ENCODE measurements at regions not wholly inside any gene's neighbourhood (a gene's known extent, or its start where the extent isn't known, plus 50 kb on each side); places are given as distances from the start of the nearest gene placed in this dataset.
"Not testable (repeated sequence)": the region's sequence is repeated elsewhere in the genome, so short reads cannot be mapped to it uniquely, and the experiment has no call there.

GRCh38 chr6:74892091-74892490, 313.8 kb downstream of the COL12A1 start:
- Histone ChIP-seq H3K4me1 (ENCODE audit: control insufficient read depth, low read depth, low read length) (no peaks in the 10 kb centered on the region), H3K79me1 (ENCODE audit: low read length) (no peaks in the 10 kb centered on the region), H2BK120ac (ENCODE audit: low read depth, low read length) (no peak overlapping the region), H2AK5ac (ENCODE audit: low read length) (no peak overlapping the region), H4K8ac (ENCODE audit: low read depth, low read length) (no peak overlapping the region), H3K4me3 (ENCODE audit: low read length) (no peak overlapping the region), H3K56ac (ENCODE audit: low read length) (no peak overlapping the region), H2BK15ac (replicated peaks; ENCODE audit: low read depth) (no peak overlapping the region), H2BK5ac (ENCODE audit: low read length) (no peak overlapping the region), H3K4ac (ENCODE audit: low read depth, low read length) (no peak overlapping the region), H3K27me3 (ENCODE audit: insufficient read depth, low read length, poor library complexity) (no peaks in the 10 kb centered on the region), H3K23ac (ENCODE audit: low read length) (no peak overlapping the region), H3K4me2 (ENCODE audit: low read length) (no peak overlapping the region), H3K9ac (ENCODE audit: low read length) (no peak overlapping the region), H3K36me3 (ENCODE audit: control insufficient read depth, insufficient read depth, low read length) (no peaks in the 10 kb centered on the region), H3K27ac (ENCODE audit: low read depth, low read length) (no peak overlapping the region), H4K5ac (ENCODE audit: low read length) (no peak overlapping the region), H3K18ac (ENCODE audit: low read length) (no peak overlapping the region), H3K79me2 (ENCODE audit: control insufficient read depth, insufficient read depth, low read length) (no peaks in the 10 kb centered on the region)
- no CpG with 5 or more reads among the region's 5 CpGs for WGBS (ENCODE audit: extremely low coverage, insufficient coverage, low lambda C conversion rate)
- no peak for DNase-seq

- Histone ChIP-seq H3K79me2 (ENCODE audit: control insufficient read depth, insufficient read depth, low read length) (no peaks in the 10 kb centered on the region), H3K4me1 (ENCODE audit: control insufficient read depth, low read depth, low read length) (no peaks in the 10 kb centered on the region), H2BK15ac (replicated peaks; ENCODE audit: low read depth) (no peak overlapping the region), H3K23ac (ENCODE audit: low read length) (no peak overlapping the region), H2AK5ac (ENCODE audit: low read length) (no peak overlapping the region), H3K9ac (ENCODE audit: low read length) (no peak overlapping the region), H4K8ac (ENCODE audit: low read depth, low read length) (no peak overlapping the region), H3K4ac (ENCODE audit: low read depth, low read length) (no peak overlapping the region), H3K27ac (ENCODE audit: low read depth, low read length) (no peak overlapping the region), H2BK5ac (ENCODE audit: low read length) (no peak overlapping the region), H2BK120ac (ENCODE audit: low read depth, low read length) (no peak overlapping the region), H3K4me3 (ENCODE audit: low read length) (no peak overlapping the region), H3K56ac (ENCODE audit: low read length) (no peak overlapping the region), H3K4me2 (ENCODE audit: low read length) (no peak overlapping the region), H3K18ac (ENCODE audit: low read length) (no peak overlapping the region), H3K79me1 (ENCODE audit: low read length) (no peaks in the 10 kb centered on the region), H4K5ac (ENCODE audit: low read length) (no peak overlapping the region), H3K27me3 (ENCODE audit: insufficient read depth, low read length, poor library complexity) (no peaks in the 10 kb centered on the region), H3K36me3 (ENCODE audit: control insufficient read depth, insufficient read depth, low read length) (no peaks in the 10 kb centered on the region)
- no peak for DNase-seq
- no CpG with 5 or more reads among the region's 4 CpGs for WGBS (ENCODE audit: extremely low coverage, insufficient coverage, low lambda C conversion rate)
These were observed 314.5 kb downstream of the COL12A1 start for GRCh38 chr6:74891349-74891831.

DNA sequence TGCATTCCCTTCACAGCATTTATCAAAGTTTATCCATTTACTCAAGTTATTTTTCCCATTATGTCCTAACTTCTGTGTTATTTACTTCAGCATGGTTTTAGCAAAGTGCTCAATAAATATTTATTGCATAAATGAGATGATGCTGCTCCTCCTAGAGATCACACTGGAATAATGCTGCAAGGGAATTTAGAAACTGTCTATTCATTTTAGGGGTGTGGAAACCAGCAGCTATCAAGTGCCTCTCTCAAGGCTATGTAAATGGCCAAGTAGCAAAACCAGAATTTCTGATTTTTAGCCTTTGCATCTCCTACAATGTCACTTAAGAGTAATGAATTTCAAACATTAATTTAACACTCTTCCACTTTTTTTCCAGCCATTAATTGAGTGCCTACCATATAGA, 316.2 kb downstream of the COL12A1 start:
- DNase-seq = no peak
- Histone ChIP-seq H3K4me1 (ENCODE audit: control insufficient read depth, low read depth, low read length) (no peaks in the 10 kb centered on the region), H3K18ac (ENCODE audit: low read length) (no peak overlapping the region)

GRCh38 chr6:74888741-74889140, 317.1 kb downstream of the COL12A1 start:
- not testable (repeated sequence) for H3K9ac ChIP-seq (ENCODE audit: low read length); H3K23ac ChIP-seq (ENCODE audit: low read length); DNase-seq; H3K4me2 ChIP-seq (ENCODE audit: low read length); H4K8ac ChIP-seq (ENCODE audit: low read depth, low read length); H3K4ac ChIP-seq (ENCODE audit: low read depth, low read length); H2AK5ac ChIP-seq (ENCODE audit: low read length); H3K4me3 ChIP-seq (ENCODE audit: low read length); H3K18ac ChIP-seq (ENCODE audit: low read length); H4K5ac ChIP-seq (ENCODE audit: low read length); H3K36me3 ChIP-seq (ENCODE audit: control insufficient read depth, insufficient read depth, low read length); H3K27me3 ChIP-seq (ENCODE audit: insufficient read depth, low read length, poor library complexity); H2BK120ac ChIP-seq (ENCODE audit: low read depth, low read length); H3K27ac ChIP-seq (ENCODE audit: low read depth, low read length); H2BK5ac ChIP-seq (ENCODE audit: low read length); H2BK15ac ChIP-seq (replicated peaks; ENCODE audit: low read depth); H3K4me1 ChIP-seq (ENCODE audit: control insufficient read depth, low read depth, low read length); H3K79me2 ChIP-seq (ENCODE audit: control insufficient read depth, insufficient read depth, low read length); H3K56ac ChIP-seq (ENCODE audit: low read length); H3K79me1 ChIP-seq (ENCODE audit: low read length)
- WGBS (ENCODE audit: extremely low coverage, insufficient coverage, low lambda C conversion rate) = no CpG with 5 or more reads among the region's 6 CpGs

More for the DNA sequence above, 316.2 kb downstream of the COL12A1 start:
- no peak overlapping the region for H3K4me2 ChIP-seq (ENCODE audit: low read length)
- no peaks in the 10 kb centered on the region for H3K36me3 ChIP-seq (ENCODE audit: control insufficient read depth, insufficient read depth, low read length)
- no peaks in the 10 kb centered on the region for H3K79me1 ChIP-seq (ENCODE audit: low read length)
- no peak overlapping the region for H3K4me3 ChIP-seq (ENCODE audit: low read length)
- no peak overlapping the region for H2BK15ac ChIP-seq (replicated peaks; ENCODE audit: low read depth)
- H2BK5ac ChIP-seq (ENCODE audit: low read length) = no peak overlapping the region
- no peaks in the 10 kb centered on the region for H3K79me2 ChIP-seq (ENCODE audit: control insufficient read depth, insufficient read depth, low read length)
- no peak overlapping the region for H4K8ac ChIP-seq (ENCODE audit: low read depth, low read length)
- no peak overlapping the region for H3K56ac ChIP-seq (ENCODE audit: low read length)
- no peak overlapping the region for H2AK5ac ChIP-seq (ENCODE audit: low read length)
- H4K5ac ChIP-seq (ENCODE audit: low read length) = no peak overlapping the region
- no peak overlapping the region for H2BK120ac ChIP-seq (ENCODE audit: low read depth, low read length)
- H3K27ac ChIP-seq (ENCODE audit: low read depth, low read length) = no peak overlapping the region
- H3K4ac ChIP-seq (ENCODE audit: low read depth, low read length) = no peak overlapping the region
- no peak overlapping the region for H3K9ac ChIP-seq (ENCODE audit: low read length)
- H3K23ac ChIP-seq (ENCODE audit: low read length) = no peak overlapping the region
- no peaks in the 10 kb centered on the region for H3K27me3 ChIP-seq (ENCODE audit: insufficient read depth, low read length, poor library complexity)

DNA sequence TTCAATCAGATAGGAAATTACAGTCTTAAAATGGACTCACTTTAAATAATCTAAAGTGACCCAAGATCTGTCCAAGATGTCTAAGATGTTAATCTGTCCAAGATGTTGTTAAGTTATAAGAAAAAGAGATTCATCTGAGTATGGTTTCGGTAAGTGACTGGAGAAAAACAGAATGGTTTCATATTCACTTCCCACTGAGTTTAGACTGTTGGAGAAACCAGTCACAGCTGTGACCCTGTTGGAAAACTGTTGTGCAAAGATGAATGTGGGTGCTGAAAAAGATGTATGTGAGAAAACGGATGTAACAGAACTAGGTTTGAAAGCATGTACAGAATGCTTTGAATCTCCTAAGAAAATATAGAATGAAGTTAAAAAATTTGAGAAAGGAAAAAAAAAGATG, 325.9 kb downstream of the COL12A1 start:
- Histone ChIP-seq H3K27ac (ENCODE audit: low read depth, low read length) (no peak overlapping the region), H2BK15ac (replicated peaks; ENCODE audit: low read depth) (no peak overlapping the region)
- DNase-seq = no peak

GRCh38 chr6:74879234-74879633, 326.6 kb downstream of the COL12A1 start:
- H3K18ac ChIP-seq (ENCODE audit: low read length) = no peak overlapping the region
- H2AK5ac ChIP-seq (ENCODE audit: low read length) = no peak overlapping the region
- no peak overlapping the region for H2BK120ac ChIP-seq (ENCODE audit: low read depth, low read length)
- no peak overlapping the region for H3K4me2 ChIP-seq (ENCODE audit: low read length)
- H3K23ac ChIP-seq (ENCODE audit: low read length) = peak overlapping the region; percentile 80
- no peaks in the 10 kb centered on the region for H3K27me3 ChIP-seq (ENCODE audit: insufficient read depth, low read length, poor library complexity)
- H3K4ac ChIP-seq (ENCODE audit: low read depth, low read length) = no peak overlapping the region
- H3K36me3 ChIP-seq (ENCODE audit: control insufficient read depth, insufficient read depth, low read length) = no peaks in the 10 kb centered on the region
- no peak for DNase-seq
- H3K27ac ChIP-seq (ENCODE audit: low read depth, low read length) = no peak overlapping the region
- no peak overlapping the region for H4K5ac ChIP-seq (ENCODE audit: low read length)
- H2BK15ac ChIP-seq (replicated peaks; ENCODE audit: low read depth) = no peak overlapping the region
- H3K79me1 ChIP-seq (ENCODE audit: low read length) = no peaks in the 10 kb centered on the region
- no peak overlapping the region for H3K9ac ChIP-seq (ENCODE audit: low read length)
- no peaks in the 10 kb centered on the region for H3K79me2 ChIP-seq (ENCODE audit: control insufficient read depth, insufficient read depth, low read length)
- no peak overlapping the region for H2BK5ac ChIP-seq (ENCODE audit: low read length)
- H3K4me1 ChIP-seq (ENCODE audit: control insufficient read depth, low read depth, low read length) = no peaks in the 10 kb centered on the region
- no CpG with 5 or more reads among the region's 4 CpGs for WGBS (ENCODE audit: extremely low coverage, insufficient coverage, low lambda C conversion rate)
- H4K8ac ChIP-seq (ENCODE audit: low read depth, low read length) = no peak overlapping the region
- H3K56ac ChIP-seq (ENCODE audit: low read length) = no peak overlapping the region
- no peak overlapping the region for H3K4me3 ChIP-seq (ENCODE audit: low read length)

More for the DNA sequence above, 325.9 kb downstream of the COL12A1 start:
- Histone ChIP-seq H3K4me2 (ENCODE audit: low read length) (no peak overlapping the region), H4K5ac (ENCODE audit: low read length) (no peak overlapping the region), H2BK5ac (ENCODE audit: low read length) (no peak overlapping the region), H3K4ac (ENCODE audit: low read depth, low read length) (no peak overlapping the region), H3K79me2 (ENCODE audit: control insufficient read depth, insufficient read depth, low read length) (no peaks in the 10 kb centered on the region), H3K4me3 (ENCODE audit: low read length) (no peak overlapping the region), H4K8ac (ENCODE audit: low read depth, low read length) (no peak overlapping the region), H3K79me1 (ENCODE audit: low read length) (no peaks in the 10 kb centered on the region), H3K18ac (ENCODE audit: low read length) (no peak overlapping the region), H3K36me3 (ENCODE audit: control insufficient read depth, insufficient read depth, low read length) (no peaks in the 10 kb centered on the region), H2AK5ac (ENCODE audit: low read length) (no peak overlapping the region), H3K4me1 (ENCODE audit: control insufficient read depth, low read depth, low read length) (no peaks in the 10 kb centered on the region), H3K23ac (ENCODE audit: low read length) (no peak overlapping the region), H3K9ac (ENCODE audit: low read length) (no peak overlapping the region), H3K56ac (ENCODE audit: low read length) (no peak overlapping the region), H2BK120ac (ENCODE audit: low read depth, low read length) (no peak overlapping the region), H3K27me3 (ENCODE audit: insufficient read depth, low read length, poor library complexity) (no peaks in the 10 kb centered on the region)
- no CpG with 5 or more reads among the region's 2 CpGs for WGBS (ENCODE audit: extremely low coverage, insufficient coverage, low lambda C conversion rate)
